Dendritic cell treated with granulocyte-macrophage colony-stimulating factor and Interleukin-4, amounts not matched to agents 40 ng/mL and 50 ng/mL, for 4 days (primary cell): ENCODE measurements at regions not wholly inside any gene's neighbourhood (a gene's known extent, or its start where the extent isn't known, plus 50 kb on each side); places are given as distances from the start of the nearest gene placed in this dataset.
A peak's percentile ranks its signal among the peaks of the same experiment; 100 is the strongest.

ENCODE experiments used
- H3K27ac Mint-ChIP-seq: one replicate; pipeline ENCODE4 v1.8.0; 2022; ENCODE audit warnings: mild to moderate bottlenecking, mixed read lengths
- H3K27me3 Mint-ChIP-seq: one replicate; pipeline ENCODE4 v1.8.0; 2022; ENCODE audit warnings: mild to moderate bottlenecking, mixed read lengths
- H3K36me3 Mint-ChIP-seq: one replicate; pipeline ENCODE4 v1.8.0; 2022; ENCODE audit warnings: low read depth, mixed read lengths
- H3K4me1 Mint-ChIP-seq: one replicate; pipeline ENCODE4 v1.8.0; 2022; ENCODE audit warnings: low read depth, mixed read lengths
- H3K4me3 Mint-ChIP-seq: one replicate; pipeline ENCODE4 v1.8.0; 2022; ENCODE audit warnings: mild to moderate bottlenecking, moderate library complexity, mixed read lengths
- H3K9me3 Mint-ChIP-seq: one replicate; pipeline ENCODE4 v1.8.0; 2022; ENCODE audit warnings: mixed read lengths
- intact Hi-C: fragments of 100-400 bp; cut with micrococcal nuclease; formaldehyde crosslinking; loops from one replicate; pipeline ENCODE4 v1.15.0; 2022

DNA sequence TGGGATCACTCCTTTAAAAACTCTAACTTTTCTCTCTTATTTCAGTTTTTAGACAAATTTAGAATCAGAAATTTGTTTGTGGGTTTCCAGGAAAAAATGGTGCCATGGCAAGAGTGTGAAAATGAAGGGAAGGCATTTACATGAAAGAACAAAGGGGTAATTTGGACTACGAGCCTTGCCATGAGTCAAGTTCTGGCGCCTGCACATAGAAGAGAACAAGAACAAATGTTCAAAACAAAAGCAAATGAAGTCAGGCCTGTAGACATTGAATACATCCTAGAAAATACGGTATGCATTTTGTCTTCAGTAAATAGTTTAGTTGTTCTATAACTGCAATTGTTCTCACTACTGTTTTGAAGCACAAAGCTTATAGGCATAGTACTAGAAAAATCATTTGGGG lies 1390.5 kb downstream of the EFNB2 start:
- H3K36me3 Mint-ChIP-seq = no peaks in the 10 kb centered on the region
- H3K9me3 Mint-ChIP-seq = no peaks in the 10 kb centered on the region
- H3K4me1 Mint-ChIP-seq = peaks cover 5% of the 10 kb centered on the region
- H3K27me3 Mint-ChIP-seq = no peaks in the 10 kb centered on the region
- H3K27ac Mint-ChIP-seq = no peak overlapping the region
- intact Hi-C loops = no loop called here
- no peak overlapping the region for H3K4me3 Mint-ChIP-seq

DNA sequence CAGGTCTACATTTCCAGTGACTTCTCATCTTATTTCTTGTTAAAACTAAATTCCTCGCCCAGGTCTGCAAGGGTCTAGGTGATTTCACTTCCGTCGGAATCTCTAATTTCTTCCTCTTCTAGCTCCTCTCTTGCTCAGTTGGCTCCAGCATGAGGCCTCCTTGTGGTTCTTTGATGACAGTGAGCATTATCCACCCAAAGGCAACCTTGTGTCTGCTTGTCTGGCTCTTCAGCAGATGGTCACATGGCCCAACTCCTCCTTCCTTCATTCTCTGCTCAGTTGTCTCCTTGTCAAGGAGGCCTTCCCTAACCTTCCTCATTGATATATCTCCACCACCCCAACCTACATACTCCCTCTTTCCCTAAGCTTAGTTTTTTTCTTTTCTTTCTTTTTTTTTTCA lies 1391.4 kb downstream of the EFNB2 start:
- no peaks in the 10 kb centered on the region for H3K36me3 Mint-ChIP-seq
- H3K4me1 Mint-ChIP-seq = peaks cover 14% of the 10 kb centered on the region
- no peaks in the 10 kb centered on the region for H3K27me3 Mint-ChIP-seq
- H3K4me3 Mint-ChIP-seq = no peak overlapping the region
- H3K27ac Mint-ChIP-seq = no peak overlapping the region
- no peaks in the 10 kb centered on the region for H3K9me3 Mint-ChIP-seq
- intact Hi-C loops = no loop called here

DNA sequence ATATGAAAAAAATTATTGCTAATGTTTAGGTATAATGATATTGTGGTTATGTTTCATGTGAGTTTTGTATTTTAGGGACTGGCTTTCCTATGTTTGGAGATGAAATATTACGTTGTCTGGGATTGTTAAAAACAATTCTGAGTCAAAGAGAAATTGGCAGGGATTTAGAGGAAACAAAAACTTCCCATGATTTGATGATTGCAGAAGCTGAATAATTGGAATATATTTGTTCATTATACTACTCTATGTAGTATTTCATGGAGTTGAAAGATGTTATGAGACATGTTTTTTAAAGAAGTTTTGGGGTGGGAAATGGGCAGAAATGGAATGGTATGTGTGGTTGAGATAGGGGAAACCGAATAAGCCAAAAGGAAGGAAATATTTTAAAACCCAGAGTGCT lies 1392.9 kb downstream of the EFNB2 start:
- no peaks in the 10 kb centered on the region for H3K27me3 Mint-ChIP-seq
- no peaks in the 10 kb centered on the region for H3K9me3 Mint-ChIP-seq
- peaks cover 23% of the 10 kb centered on the region for H3K4me1 Mint-ChIP-seq
- H3K4me3 Mint-ChIP-seq = no peak overlapping the region
- no peak overlapping the region for H3K27ac Mint-ChIP-seq
- intact Hi-C loops = no loop called here
- no peaks in the 10 kb centered on the region for H3K36me3 Mint-ChIP-seq

DNA sequence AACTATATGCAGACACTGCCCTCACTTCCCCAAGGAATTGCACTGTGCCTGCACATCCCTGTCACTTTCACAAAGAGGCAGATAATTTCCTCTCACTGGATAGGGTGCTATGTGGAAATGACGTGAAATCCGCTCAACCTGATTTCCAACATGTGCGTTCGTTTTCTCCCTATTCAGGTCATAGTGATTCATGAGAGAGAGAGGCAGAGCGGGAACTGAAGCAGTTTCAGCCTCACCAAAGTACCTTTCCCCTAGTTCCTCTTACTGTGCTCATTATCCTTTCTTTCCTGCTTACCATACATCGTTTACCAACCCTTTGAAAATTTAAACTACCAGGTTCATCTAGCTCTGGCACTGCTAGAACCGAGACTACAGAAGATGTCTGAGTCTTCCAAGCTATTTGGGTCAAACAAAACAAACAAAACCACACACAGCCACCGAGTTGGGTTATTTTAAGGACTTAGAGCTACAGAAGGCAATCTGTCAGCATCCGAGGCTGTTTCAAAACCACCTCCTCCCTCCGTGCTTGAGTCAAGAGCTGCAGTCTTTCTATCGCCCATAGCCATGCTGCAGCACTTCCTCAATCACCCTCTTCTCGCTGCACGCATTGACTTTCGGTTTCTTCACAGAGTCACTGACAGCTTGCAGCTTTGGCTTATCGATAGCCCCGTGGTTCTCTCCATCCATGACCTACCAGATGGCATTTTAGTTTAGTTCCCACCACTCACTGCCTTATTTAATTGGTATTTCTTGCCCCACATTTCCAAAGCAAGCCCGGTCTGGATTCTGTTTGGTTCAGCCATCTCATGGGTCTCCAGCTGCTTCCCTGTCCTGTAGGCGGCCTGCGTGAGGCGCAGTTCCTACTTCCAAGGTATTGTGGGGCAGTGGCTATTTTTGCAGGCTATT lies 1395.8 kb downstream of the EFNB2 start:
- intact Hi-C loops = no loop called here
- Mint-ChIP-seq H3K27me3 (no peaks in the 10 kb centered on the region), H3K36me3 (no peaks in the 10 kb centered on the region), H3K9me3 (no peaks in the 10 kb centered on the region), H3K4me3 (peak overlapping the region; percentile 89), H3K27ac (peak overlapping the region; percentile 95), H3K4me1 (peaks cover 23% of the 10 kb centered on the region)

DNA sequence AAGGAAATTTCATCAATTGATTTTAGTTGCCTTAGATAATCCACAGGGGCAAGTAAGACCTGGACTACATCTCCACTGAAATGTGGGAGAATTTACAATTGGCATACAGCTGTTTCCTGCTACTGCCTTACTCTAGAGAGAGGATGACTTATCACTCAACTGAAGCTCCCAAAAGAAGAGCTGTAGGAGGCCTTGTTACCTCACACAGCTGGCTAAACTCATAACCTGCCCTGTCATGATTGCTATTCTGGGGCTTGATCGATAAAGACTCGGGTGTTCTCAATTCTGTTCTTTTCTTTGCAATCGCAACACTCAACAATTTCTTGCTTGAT lies 1396.4 kb downstream of the EFNB2 start:
- Mint-ChIP-seq H3K4me1 (peaks cover 23% of the 10 kb centered on the region), H3K27ac (peak overlapping the region; percentile 95), H3K4me3 (peak overlapping the region; percentile 89), H3K36me3 (no peaks in the 10 kb centered on the region), H3K9me3 (no peaks in the 10 kb centered on the region), H3K27me3 (no peaks in the 10 kb centered on the region)
- intact Hi-C loops = no loop called here

DNA sequence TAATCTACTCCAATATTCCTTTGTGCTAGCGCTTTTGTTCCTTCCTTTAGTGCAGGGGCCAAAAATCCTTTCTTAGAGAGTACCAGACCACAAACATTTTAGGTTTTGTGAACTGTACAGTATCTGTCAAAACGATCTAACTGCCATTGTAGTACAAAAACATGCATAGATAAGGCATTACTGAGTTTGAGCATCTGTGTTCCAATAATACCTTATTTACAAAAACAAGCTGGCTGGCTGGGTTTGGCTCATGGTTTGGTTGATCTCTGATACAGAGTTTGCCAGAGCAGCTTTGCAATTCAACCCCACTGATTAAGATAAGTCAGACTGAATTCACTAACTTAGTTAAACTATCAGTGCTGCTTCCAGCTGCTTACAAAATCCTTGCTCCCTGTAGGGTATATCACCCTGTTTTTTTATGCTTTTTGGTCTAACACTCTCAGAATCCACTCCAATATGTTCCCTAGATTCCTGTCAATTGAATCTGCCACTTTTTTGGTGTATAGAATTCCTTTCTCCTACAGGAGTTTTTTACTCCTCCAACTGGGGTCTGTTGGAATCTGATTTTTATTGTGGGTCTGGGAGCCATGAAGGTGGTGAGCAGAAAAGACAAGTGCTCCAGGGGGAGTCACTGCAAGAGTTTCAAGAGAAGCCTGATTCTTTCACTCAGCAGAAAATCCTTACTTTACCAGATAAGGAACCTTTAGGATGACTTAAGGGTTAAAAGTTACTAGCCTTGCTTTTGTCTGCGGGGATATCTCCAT lies 1399.4 kb downstream of the EFNB2 start:
- H3K4me1 Mint-ChIP-seq = peaks cover 23% of the 10 kb centered on the region
- intact Hi-C loops = no loop called here
- H3K4me3 Mint-ChIP-seq = no peak overlapping the region
- H3K36me3 Mint-ChIP-seq = no peaks in the 10 kb centered on the region
- H3K27ac Mint-ChIP-seq = no peak overlapping the region
- H3K27me3 Mint-ChIP-seq = no peaks in the 10 kb centered on the region
- no peaks in the 10 kb centered on the region for H3K9me3 Mint-ChIP-seq

DNA sequence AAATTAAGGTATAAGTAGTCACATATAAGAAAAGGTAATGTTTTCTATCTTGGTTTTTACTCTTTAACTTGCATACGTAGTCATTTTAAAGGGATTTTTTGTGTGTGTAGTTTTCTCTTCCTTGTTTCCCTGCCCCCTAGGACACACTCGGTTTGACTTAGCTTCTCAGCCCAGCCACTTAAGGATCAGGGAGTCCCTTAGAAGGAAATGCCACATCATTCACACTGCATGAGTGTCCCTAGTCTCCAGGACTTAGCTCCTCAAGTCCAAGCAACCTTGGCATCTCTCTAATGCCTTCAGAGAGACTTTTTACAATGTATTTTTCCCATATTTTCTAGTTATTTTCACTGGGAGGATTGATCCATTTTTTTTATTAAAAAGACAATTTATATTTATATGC lies 1407.7 kb downstream of the EFNB2 start:
- H3K27me3 Mint-ChIP-seq = no peaks in the 10 kb centered on the region

DNA sequence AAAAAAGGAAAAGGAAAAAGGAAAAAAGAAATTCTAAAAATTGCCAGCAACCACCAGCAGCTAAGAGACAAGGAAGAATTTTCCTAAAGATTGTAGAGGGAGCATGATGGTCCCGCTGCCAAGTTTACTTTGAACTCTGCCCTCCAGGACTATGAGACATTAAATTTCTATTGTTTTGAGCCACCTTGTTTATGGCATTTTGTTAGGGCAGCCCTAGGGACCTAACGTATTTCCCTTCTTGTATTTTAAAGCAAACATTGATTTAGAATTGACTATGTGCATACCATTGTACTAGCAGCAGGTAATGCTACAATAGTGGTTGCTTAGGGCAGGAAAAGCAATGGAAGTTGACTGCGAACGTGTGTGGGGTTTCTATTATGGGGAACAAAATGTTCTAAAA lies 1414.2 kb downstream of the EFNB2 start:
- no peaks in the 10 kb centered on the region for H3K27me3 Mint-ChIP-seq
- intact Hi-C loops = no loop called here
- H3K27ac Mint-ChIP-seq = no peak overlapping the region
- H3K4me1 Mint-ChIP-seq = no peaks in the 10 kb centered on the region
- H3K9me3 Mint-ChIP-seq = no peaks in the 10 kb centered on the region
- H3K36me3 Mint-ChIP-seq = no peaks in the 10 kb centered on the region
- no peak overlapping the region for H3K4me3 Mint-ChIP-seq

More for the DNA sequence above, 1407.7 kb downstream of the EFNB2 start:
- no peak overlapping the region for H3K4me3 Mint-ChIP-seq
- no peaks in the 10 kb centered on the region for H3K4me1 Mint-ChIP-seq
- H3K9me3 Mint-ChIP-seq = no peaks in the 10 kb centered on the region
- no peak overlapping the region for H3K27ac Mint-ChIP-seq
- H3K36me3 Mint-ChIP-seq = no peaks in the 10 kb centered on the region
- intact Hi-C loops = no loop called here

DNA sequence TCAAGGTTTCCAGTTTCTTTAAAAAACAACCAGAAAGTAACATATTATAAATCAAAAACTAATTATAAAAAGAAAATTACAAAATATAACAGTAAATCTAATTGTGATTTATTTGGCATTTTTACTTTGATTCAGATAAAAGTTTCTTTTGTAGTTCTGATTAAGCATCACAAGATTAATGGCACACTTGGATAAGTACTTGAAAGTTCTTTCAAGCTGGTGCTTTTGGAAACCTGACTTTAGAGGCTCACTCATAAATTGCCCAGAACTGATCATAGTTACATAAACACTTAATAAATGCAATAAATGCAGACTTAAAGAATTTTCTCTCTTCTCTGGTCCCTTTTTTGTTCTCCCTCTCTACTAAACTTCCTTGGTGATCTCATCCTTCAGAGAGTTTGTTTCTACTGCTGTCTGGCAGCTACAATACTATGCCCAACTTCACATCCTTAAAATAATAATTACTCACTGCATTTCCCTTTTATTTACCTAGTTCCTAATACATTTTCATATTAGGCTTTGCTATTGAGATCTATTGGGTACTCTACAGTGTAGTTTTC lies 1417.0 kb downstream of the EFNB2 start:
- no peak overlapping the region for H3K4me3 Mint-ChIP-seq
- intact Hi-C loops = no loop called here
- no peaks in the 10 kb centered on the region for H3K4me1 Mint-ChIP-seq
- no peaks in the 10 kb centered on the region for H3K36me3 Mint-ChIP-seq
- peaks cover 9% of the 10 kb centered on the region for H3K9me3 Mint-ChIP-seq
- H3K27me3 Mint-ChIP-seq = no peaks in the 10 kb centered on the region
- H3K27ac Mint-ChIP-seq = no peak overlapping the region

DNA sequence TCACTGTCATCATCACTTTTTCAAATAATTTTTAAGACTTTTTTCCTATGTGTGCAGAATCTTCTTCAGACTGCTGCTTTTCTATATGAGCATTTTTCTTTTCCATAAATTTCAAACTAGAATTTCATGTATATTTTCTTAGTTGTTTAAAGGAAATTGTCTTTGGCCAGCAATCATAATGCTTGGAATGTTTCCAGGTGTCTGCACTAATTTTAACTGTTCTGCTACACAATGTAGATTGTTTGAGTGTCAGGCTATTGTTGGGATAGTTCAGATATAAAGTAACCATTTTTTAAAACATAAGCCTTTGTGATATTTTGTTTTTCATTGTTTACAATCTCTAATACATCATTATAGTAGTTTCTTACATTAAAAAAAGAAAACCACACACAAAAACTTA lies 1418.5 kb downstream of the EFNB2 start:
- Mint-ChIP-seq H3K27me3 (no peaks in the 10 kb centered on the region), H3K9me3 (peaks cover 9% of the 10 kb centered on the region), H3K27ac (no peak overlapping the region), H3K4me3 (no peak overlapping the region), H3K36me3 (no peaks in the 10 kb centered on the region), H3K4me1 (no peaks in the 10 kb centered on the region)
- intact Hi-C loops = no loop called here

DNA sequence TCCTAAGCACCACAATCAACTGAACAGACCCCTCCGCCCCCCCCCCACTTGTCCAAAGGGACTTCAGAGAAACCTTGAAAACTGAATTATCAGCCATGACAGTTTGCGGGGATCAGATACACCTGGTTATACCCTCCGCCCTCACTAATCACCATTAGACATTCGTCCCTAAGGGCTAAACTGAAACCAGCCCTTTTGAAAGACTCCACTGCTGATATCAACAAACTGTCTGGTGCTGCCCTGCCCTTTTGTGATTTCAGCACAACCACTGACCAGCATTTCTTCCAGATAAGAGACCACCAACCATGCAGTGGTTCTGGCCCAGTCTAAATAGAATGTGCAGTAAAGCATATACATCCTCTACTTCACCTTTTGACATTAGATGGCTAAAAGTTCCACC lies 1422.9 kb downstream of the EFNB2 start:
- Mint-ChIP-seq H3K4me1 (no peaks in the 10 kb centered on the region), H3K36me3 (no peaks in the 10 kb centered on the region), H3K4me3 (no peak overlapping the region), H3K27ac (no peak overlapping the region), H3K27me3 (no peaks in the 10 kb centered on the region), H3K9me3 (peaks cover 12% of the 10 kb centered on the region)
- intact Hi-C loops = no loop called here

DNA sequence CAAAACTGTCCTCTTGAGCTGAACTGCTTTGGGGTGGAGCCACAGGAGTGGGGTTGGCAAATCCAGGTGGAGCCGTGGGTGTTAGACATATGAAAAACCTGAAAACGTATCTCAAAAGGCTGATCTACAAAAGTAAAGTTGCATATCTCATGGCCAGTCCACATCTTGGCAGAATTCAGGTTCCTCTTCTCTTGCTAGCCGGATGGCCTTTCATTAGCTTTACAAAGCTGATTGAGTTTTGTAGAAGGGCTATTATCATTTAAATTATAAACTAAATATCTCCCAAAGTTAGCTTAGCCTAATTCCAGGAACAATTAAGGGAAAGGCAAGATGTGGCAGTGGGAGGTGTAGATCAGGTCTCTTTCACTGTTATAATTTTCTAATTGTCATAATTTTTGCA lies 1427.7 kb downstream of the EFNB2 start:
- no peaks in the 10 kb centered on the region for H3K4me1 Mint-ChIP-seq
- H3K27ac Mint-ChIP-seq = no peak overlapping the region
- intact Hi-C loops = no loop called here
- no peaks in the 10 kb centered on the region for H3K36me3 Mint-ChIP-seq
- H3K4me3 Mint-ChIP-seq = no peak overlapping the region
- H3K27me3 Mint-ChIP-seq = no peaks in the 10 kb centered on the region
- peaks cover 8% of the 10 kb centered on the region for H3K9me3 Mint-ChIP-seq

DNA sequence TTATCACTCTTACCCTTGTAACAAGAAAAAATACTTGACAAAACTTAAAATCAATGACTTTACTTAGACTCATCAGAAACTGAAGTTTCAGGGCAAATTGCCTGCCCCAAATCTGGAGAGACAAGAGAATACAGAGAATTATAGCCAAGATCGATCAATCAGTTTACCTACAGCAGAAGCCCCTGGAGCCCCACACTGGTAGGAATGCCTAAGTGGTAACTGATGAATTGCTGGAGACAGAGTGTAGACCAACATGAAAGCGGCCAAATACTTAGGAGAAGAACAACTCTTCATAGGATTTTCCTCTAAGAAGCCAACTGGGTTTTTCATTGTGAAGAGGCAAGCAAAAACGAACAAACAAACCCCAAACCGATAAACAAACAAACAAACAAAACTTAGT lies 1430.0 kb downstream of the EFNB2 start:
- Mint-ChIP-seq H3K4me1 (no peaks in the 10 kb centered on the region), H3K4me3 (no peak overlapping the region), H3K27ac (no peak overlapping the region), H3K9me3 (peaks cover 8% of the 10 kb centered on the region), H3K36me3 (no peaks in the 10 kb centered on the region), H3K27me3 (no peaks in the 10 kb centered on the region)
- intact Hi-C loops = no loop called here

DNA sequence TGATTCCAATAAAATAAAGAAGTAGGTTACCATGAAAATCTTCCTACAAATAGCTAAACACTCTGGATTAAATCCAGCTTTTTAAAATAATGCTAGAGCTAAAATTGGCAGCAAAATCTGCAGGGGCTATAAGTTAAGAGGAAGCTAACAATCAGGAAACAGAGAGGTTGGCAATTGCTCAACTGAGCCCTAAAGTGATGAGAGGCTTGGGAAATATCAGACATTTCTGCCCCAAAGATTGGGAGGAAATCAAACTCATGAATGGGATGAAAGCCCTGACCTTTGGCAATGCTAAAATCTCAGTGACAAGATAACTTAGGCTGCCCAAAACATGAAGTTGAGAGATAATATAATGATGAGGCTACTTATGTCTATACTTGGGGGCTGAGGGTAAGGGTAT lies 1437.9 kb downstream of the EFNB2 start:
- H3K9me3 Mint-ChIP-seq = no peaks in the 10 kb centered on the region
- no peaks in the 10 kb centered on the region for H3K36me3 Mint-ChIP-seq
- no peaks in the 10 kb centered on the region for H3K27me3 Mint-ChIP-seq
- H3K27ac Mint-ChIP-seq = no peak overlapping the region
- no peaks in the 10 kb centered on the region for H3K4me1 Mint-ChIP-seq
- intact Hi-C loops = no loop called here
- no peak overlapping the region for H3K4me3 Mint-ChIP-seq
